ENCODE measurements at regions not wholly inside any gene's neighbourhood (a gene's known extent, or its start where the extent isn't known, plus 50 kb on each side); places are given as distances from the start of the nearest gene placed in this dataset.

DNA sequence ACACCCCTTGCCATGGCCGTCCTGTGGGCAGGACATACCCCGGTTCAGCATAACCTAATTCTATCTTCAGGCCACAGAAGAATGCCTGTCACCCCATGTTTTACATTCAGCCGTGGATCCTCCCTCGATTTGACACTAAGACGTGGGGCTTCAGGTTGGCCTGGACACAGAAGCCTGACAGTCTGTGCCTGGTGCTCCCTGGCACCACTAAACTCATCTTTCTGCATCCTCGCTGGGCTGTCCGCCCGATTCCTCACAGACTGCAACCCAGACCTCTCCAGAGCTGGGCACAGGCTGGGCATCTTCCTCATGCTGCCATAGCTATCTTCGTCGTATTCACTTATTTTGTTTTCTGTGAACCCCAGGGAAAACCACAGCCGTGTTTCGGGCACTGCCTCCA is 117.8 kb upstream of the IQSEC1 start:
- intact Hi-C loops (cut with DNase I; ENCODE audit: low total_unique reads), result no loop called here
- WGBS, 5 donors, result 88 to 96% (median 92%) methylated on average over 12 of the region's 12 CpGs
- TF ChIP-seq EP300 (IDR thresholded peaks at IDR 0.05), result no peak
- H3K27me3 ChIP-seq, result peaks cover 0 to 24% (median 0%) of the 10 kb centered on the region in 3 donors
- H3K36me3 ChIP-seq, result no peaks in the 10 kb centered on the region
- H3K4me1 ChIP-seq, result peaks cover 10 to 22% (median 19%) of the 10 kb centered on the region in 4 donors
- no peak for DNase-seq
- H3K4me3 ChIP-seq, result no peak overlapping the region
- H3K9me3 ChIP-seq, result peaks cover 0 to 10% (median 8%) of the 10 kb centered on the region in 4 donors
- H3K27ac ChIP-seq, result no peak overlapping the region

DNA sequence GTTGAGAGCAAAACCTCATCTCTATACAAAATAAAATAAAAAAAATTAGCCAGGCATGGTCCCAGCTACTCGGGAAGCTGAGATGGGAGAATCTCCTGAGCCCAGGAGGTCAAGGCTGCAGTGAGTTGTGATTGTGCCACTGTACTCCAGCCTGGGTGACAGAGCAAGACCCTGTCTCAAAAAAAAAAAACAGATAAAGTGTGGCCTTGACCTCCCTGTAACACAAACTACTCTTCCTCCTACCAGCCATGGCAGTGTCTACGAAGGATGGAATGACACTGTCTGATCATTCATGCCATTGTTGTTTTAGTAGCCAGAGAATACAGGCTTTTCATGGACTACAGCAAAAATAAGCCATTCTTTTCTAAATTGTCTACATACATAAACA is 117.1 kb upstream of the IQSEC1 start:
- Histone ChIP-seq H3K4me3 (no peak overlapping the region), H3K9me3 (peaks cover 0 to 10% (median 8%) of the 10 kb centered on the region in 4 donors), H3K27ac (no peak overlapping the region), H3K36me3 (no peaks in the 10 kb centered on the region), H3K27me3 (peaks cover 0 to 24% (median 0%) of the 10 kb centered on the region in 3 donors), H3K4me1 (peaks cover 10 to 22% (median 19%) of the 10 kb centered on the region in 4 donors)
- no peak for TF ChIP-seq EP300 (IDR thresholded peaks at IDR 0.05)
- DNase-seq, result no peak
- intact Hi-C loops (cut with DNase I; ENCODE audit: low total_unique reads), result no loop called here
- WGBS, 5 donors, result 79 to 92% (median 86%) methylated on average over 2 of the region's 2 CpGs

DNA sequence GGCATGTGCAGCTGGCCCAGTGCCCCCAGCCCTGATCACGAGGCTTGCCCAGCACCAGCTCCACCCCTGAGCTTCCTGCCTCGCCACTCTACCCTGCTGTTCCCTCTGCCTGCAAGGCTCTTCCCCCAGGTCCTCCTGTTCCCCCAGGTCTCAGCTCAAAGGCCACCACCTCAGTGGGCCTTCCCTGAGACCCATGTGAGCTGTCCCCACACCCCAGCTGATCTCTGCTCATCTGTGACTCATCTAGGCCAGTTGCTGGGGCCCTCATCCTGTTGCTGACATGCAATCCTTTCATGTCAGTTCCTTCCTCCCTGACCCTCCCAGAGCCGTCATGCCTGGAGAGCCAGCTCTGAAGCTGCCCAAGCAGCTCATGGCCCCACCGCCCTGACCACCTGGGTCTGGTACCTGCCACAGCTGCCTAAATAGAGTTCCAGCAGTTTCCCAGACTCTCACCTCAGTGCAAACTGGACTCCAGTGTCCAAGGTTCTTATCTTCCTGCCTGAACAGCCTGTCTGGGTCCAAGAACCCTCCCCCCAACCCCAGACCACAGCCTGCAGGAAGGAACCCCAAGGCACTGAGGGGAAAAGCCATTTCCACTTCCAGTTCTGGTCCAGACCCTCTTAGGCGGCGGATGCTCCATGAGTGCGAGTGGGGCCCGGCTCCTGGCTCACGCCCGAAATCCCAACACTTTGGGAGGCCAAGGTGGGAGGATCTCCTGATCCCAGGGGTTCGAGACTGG is 116.6 kb upstream of the IQSEC1 start:
- WGBS, 5 donors, result 69 to 82% (median 78%) methylated on average over 11 of the region's 11 CpGs
- Histone ChIP-seq H3K36me3 (no peaks in the 10 kb centered on the region), H3K9me3 (peaks cover 0 to 10% (median 8%) of the 10 kb centered on the region in 4 donors), H3K27me3 (peaks cover 0 to 24% (median 0%) of the 10 kb centered on the region in 3 donors), H3K4me3 (no peak overlapping the region), H3K27ac (no peak overlapping the region), H3K4me1 (peaks cover 10 to 16% (median 13%) of the 10 kb centered on the region in 4 donors)
- DNase-seq, result no peak
- TF ChIP-seq POLR2A (IDR thresholded peaks at IDR 0.05) (no peak), EP300 (IDR thresholded peaks at IDR 0.05) (no peak), POLR2AphosphoS5 (IDR thresholded peaks at IDR 0.05) (no peak)
- TF ChIP-seq, protein P1, sequence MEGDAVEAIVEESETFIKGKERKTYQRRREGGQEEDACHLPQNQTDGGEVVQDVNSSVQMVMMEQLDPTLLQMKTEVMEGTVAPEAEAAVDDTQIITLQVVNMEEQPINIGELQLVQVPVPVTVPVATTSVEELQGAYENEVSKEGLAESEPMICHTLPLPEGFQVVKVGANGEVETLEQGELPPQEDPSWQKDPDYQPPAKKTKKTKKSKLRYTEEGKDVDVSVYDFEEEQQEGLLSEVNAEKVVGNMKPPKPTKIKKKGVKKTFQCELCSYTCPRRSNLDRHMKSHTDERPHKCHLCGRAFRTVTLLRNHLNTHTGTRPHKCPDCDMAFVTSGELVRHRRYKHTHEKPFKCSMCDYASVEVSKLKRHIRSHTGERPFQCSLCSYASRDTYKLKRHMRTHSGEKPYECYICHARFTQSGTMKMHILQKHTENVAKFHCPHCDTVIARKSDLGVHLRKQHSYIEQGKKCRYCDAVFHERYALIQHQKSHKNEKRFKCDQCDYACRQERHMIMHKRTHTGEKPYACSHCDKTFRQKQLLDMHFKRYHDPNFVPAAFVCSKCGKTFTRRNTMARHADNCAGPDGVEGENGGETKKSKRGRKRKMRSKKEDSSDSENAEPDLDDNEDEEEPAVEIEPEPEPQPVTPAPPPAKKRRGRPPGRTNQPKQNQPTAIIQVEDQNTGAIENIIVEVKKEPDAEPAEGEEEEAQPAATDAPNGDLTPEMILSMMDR (IDR thresholded peaks at IDR 0.05), result no peak
- intact Hi-C loops (cut with DNase I; ENCODE audit: low total_unique reads), result no loop called here

DNA sequence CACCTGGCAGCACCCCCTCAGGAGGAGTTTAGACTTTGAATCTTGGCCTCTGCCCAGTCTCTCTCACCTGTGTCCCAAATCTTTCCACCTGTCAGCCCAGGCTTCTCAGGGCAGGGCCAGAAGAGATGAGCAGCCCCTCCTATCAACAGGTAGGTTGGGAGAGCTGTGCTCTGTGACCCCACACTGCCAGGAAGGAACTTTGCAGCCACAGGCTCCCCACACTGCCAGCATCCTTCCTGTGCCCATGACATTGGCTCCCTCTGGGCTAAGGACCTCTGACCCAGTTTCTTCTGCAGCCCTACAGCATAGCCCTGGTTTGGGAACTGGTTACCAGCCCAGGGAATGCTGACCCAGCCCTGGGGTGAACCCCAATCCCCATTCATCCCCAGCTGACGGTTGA is 115.7 kb upstream of the IQSEC1 start:
- Histone ChIP-seq H3K27ac (no peak overlapping the region), H3K4me3 (no peak overlapping the region), H3K36me3 (no peaks in the 10 kb centered on the region), H3K27me3 (peaks cover 0 to 18% (median 0%) of the 10 kb centered on the region in 3 donors), H3K9me3 (peaks cover 0 to 10% (median 8%) of the 10 kb centered on the region in 4 donors), H3K4me1 (peaks cover 3 to 8% (median 6%) of the 10 kb centered on the region in 4 donors)
- no peak for TF ChIP-seq POLR2A (IDR thresholded peaks at IDR 0.05)
- no peak for TF ChIP-seq EP300 (IDR thresholded peaks at IDR 0.05)
- no peak for TF ChIP-seq POLR2AphosphoS5 (IDR thresholded peaks at IDR 0.05)
- TF ChIP-seq, protein P1 (IDR thresholded peaks at IDR 0.05), result no peak
- no peak for DNase-seq
- intact Hi-C loops (cut with DNase I; ENCODE audit: low total_unique reads), result no loop called here
- WGBS, 5 donors, result 92 to 100% (median 95%) methylated on average over 1 of the region's 1 CpG; no CpG with 5 or more reads in 1 of the 5 donors

DNA sequence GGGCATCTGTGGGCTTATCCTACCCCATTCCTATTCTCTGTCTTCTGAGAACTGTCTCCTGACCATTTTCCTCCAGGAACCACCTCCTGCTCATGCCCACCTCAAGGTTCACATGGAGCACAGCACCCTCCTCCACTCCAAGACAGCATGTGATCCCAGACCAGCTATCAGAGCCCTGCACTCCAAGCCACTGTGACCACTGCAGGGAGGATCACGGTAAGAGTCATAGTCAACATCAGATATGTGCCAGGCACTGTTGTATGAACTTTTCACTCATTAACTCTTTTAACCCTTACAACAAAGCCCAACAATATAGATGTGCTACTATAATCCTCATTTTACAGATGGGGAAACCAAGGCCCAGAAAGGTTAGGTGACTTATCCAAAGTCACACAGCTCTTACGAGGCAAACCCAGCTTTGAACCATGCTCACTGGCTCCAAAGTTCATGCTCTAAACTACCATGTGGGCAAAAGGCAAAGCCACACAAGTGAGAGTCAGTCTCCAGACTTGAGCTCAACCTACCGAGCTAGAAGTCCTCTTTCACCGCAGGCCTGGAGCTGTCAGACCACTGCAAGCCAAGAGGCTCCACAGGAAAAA is 115.1 kb upstream of the IQSEC1 start:
- Histone ChIP-seq H3K36me3 (no peaks in the 10 kb centered on the region), H3K9me3 (peaks cover 0 to 10% (median 8%) of the 10 kb centered on the region in 4 donors), H3K4me3 (no peak overlapping the region), H3K27ac (no peak overlapping the region), H3K4me1 (peaks cover 0 to under 1% (median under 1%) of the 10 kb centered on the region in 4 donors), H3K27me3 (peaks cover 0 to 11% (median 0%) of the 10 kb centered on the region in 3 donors)
- intact Hi-C loops (cut with DNase I; ENCODE audit: low total_unique reads), result no loop called here
- DNase-seq, result no peak
- WGBS, 5 donors, result 83 to 91% (median 89%) methylated on average over 4 of the region's 4 CpGs
- TF ChIP-seq POLR2A (IDR thresholded peaks at IDR 0.05) (no peak), POLR2AphosphoS5 (IDR thresholded peaks at IDR 0.05) (no peak), EP300 (IDR thresholded peaks at IDR 0.05) (no peak)
- TF ChIP-seq, protein P1 (IDR thresholded peaks at IDR 0.05), result no peak

Data from stomach (tissue), 8 donors.